OCI-LY7 (cell line): ENCODE measurements at regions not wholly inside any gene's neighbourhood (a gene's known extent, or its start where the extent isn't known, plus 50 kb on each side); places are given as distances from the start of the nearest gene placed in this dataset.

Source experiments
- BruUV-seq: library from RNA; stranded (reverse); fragments of 400-500 nt; replicated peaks from 2 replicates; lab custom pipeline; 2021; lab: Mats Ljungman, UMichigan
- CTCF ChIA-PET: fragments of 300-600 bp; sonication (Branson Sonifier 250); formaldehyde crosslinking; loops from one replicate; lab custom pipeline; 2022; ENCODE audit warnings: antibody characterized with exemption; ENCODE audit not compliant: unreplicated experiment; lab: Charles Lee
- POLR2A ChIA-PET: fragments of 300-600 bp; sonication (Branson Sonifier 250); formaldehyde crosslinking; loops from one replicate; lab custom pipeline; 2022; ENCODE audit warnings: antibody characterized with exemption; lab: Charles Lee
- DNase-seq: peaks from one replicate; pipeline ENCODE4 v3.0.0-alpha.2; 2015; ENCODE audit warnings: low spot score
- H2AFZ ChIP-seq: fragments of 200-600 bp; sonication (generic), shearing (Covaris generic); 2 replicates; pipeline ENCODE4 v1.6.1; 2014; ENCODE audit warnings: mild to moderate bottlenecking, antibody characterized with exemption, low read length, moderate library complexity
- H3K27ac ChIP-seq: fragments of 200-600 bp; sonication (generic); 2 replicates; pipeline ENCODE4 v1.5.1; 2014; ENCODE audit warnings: mixed run types, low read depth, mild to moderate bottlenecking, moderate library complexity, low read length, inconsistent platforms; ENCODE audit not compliant: poor library complexity, severe bottlenecking
- H3K36me3 ChIP-seq: fragments of 200-600 bp; sonication (generic); 2 replicates; pipeline ENCODE4 v1.6.1; 2014; ENCODE audit warnings: mild to moderate bottlenecking, antibody characterized with exemption, low read length, moderate library complexity, mixed read lengths; ENCODE audit not compliant: insufficient read depth
- H3K4me1 ChIP-seq: fragments of 200-600 bp; sonication (generic); 2 replicates; pipeline ENCODE4 v1.5.1; 2014; ENCODE audit warnings: mild to moderate bottlenecking, low read length; ENCODE audit not compliant: insufficient read depth, poor library complexity, severe bottlenecking
- H3K4me2 ChIP-seq: fragments of 200-600 bp; sonication (generic); 2 replicates; pipeline ENCODE4 v1.6.1; 2014; ENCODE audit warnings: mild to moderate bottlenecking, low read length
- H3K4me3 ChIP-seq: fragments of 200-600 bp; sonication (generic); 2 replicates; pipeline ENCODE4 v1.5.1; 2014; ENCODE audit warnings: mild to moderate bottlenecking, low read depth, low read length; ENCODE audit not compliant: poor library complexity, severe bottlenecking
- H3K79me2 ChIP-seq: fragments of 200-600 bp; sonication (generic); 2 replicates; pipeline ENCODE4 v1.6.1; 2016; ENCODE audit warnings: low read depth, mild to moderate bottlenecking, low read length, moderate library complexity, mixed read lengths; ENCODE audit not compliant: insufficient read depth
- H3K9me2 ChIP-seq: fragments of 200-600 bp; sonication (generic); 2 replicates; pipeline ENCODE4 v1.6.1; 2016; ENCODE audit warnings: mild to moderate bottlenecking, low read length, mixed read lengths; ENCODE audit not compliant: insufficient read depth
- H3K9me3 ChIP-seq: fragments of 200-600 bp; sonication (generic); 2 replicates; pipeline ENCODE4 v1.6.1; 2014; ENCODE audit warnings: mild to moderate bottlenecking, mixed run types, low read length, mixed read lengths
- H4K20me1 ChIP-seq: fragments of 200-600 bp; sonication (generic); 2 replicates; pipeline ENCODE4 v1.6.1; 2014; ENCODE audit warnings: mild to moderate bottlenecking, antibody characterized with exemption, low read length, moderate library complexity, mixed read lengths; ENCODE audit not compliant: insufficient read depth
- CTCF ChIP-seq: fragments of 200-600 bp; sonication (generic); conservative IDR thresholded peaks from 2 replicates; pipeline ENCODE4 v1.5.1; 2014; ENCODE audit warnings: mild to moderate bottlenecking, antibody characterized with exemption, low read length, moderate library complexity, mixed read lengths
- EZH2phosphoT487 ChIP-seq: fragments of 200-600 bp; sonication (generic); IDR thresholded peaks from 2 replicates; pipeline ENCODE4 v1.6.1; 2018; ENCODE audit warnings: low read depth, borderline replicate concordance, mild to moderate bottlenecking, mixed run types, antibody characterized with exemption, low read length, moderate library complexity, mixed read lengths
- intact Hi-C: fragments of 100-400 bp; cut with micrococcal nuclease; formaldehyde crosslinking; loops from one replicate; pipeline ENCODE4 v1.10.0; 2022; ENCODE audit not compliant: unreplicated experiment

GRCh38 chr11:96960476-96960875 lies 570.7 kb downstream of the JRKL start:
- CTCF ChIA-PET, result no interaction called here
- no TSS peak for BruUV-seq
- H3K4me3 ChIP-seq, result no peak overlapping the region
- POLR2A ChIA-PET, result no interaction called here
- no peak for DNase-seq
- H2AFZ ChIP-seq, result no peak overlapping the region
- no peak overlapping the region for H3K27ac ChIP-seq
- no peak overlapping the region for H3K4me2 ChIP-seq
- no peaks in the 10 kb centered on the region for H3K4me1 ChIP-seq
- H3K9me2 ChIP-seq, result no peaks in the 10 kb centered on the region
- intact Hi-C loops, result no loop called here
- H4K20me1 ChIP-seq, result no peaks in the 10 kb centered on the region
- H3K9me3 ChIP-seq, result no peaks in the 10 kb centered on the region
- H3K79me2 ChIP-seq, result no peaks in the 10 kb centered on the region
- no peak for TF ChIP-seq CTCF
- TF ChIP-seq EZH2phosphoT487, result no peak
- no peaks in the 10 kb centered on the region for H3K36me3 ChIP-seq

- H3K4me3 ChIP-seq, result no peak overlapping the region
- CTCF ChIA-PET, result no interaction called here
- H2AFZ ChIP-seq, result no peak overlapping the region
- H3K4me1 ChIP-seq, result no peaks in the 10 kb centered on the region
- no peaks in the 10 kb centered on the region for H3K79me2 ChIP-seq
- POLR2A ChIA-PET, result no interaction called here
- TF ChIP-seq EZH2phosphoT487 (no peak), CTCF (no peak)
- intact Hi-C loops, result no loop called here
- H3K36me3 ChIP-seq, result no peaks in the 10 kb centered on the region
- no peaks in the 10 kb centered on the region for H3K9me3 ChIP-seq
- no TSS peak for BruUV-seq
- no peak overlapping the region for H3K27ac ChIP-seq
- H3K9me2 ChIP-seq, result no peaks in the 10 kb centered on the region
- no peak for DNase-seq
- no peak overlapping the region for H3K4me2 ChIP-seq
- H4K20me1 ChIP-seq, result no peaks in the 10 kb centered on the region
Measured at GRCh38 chr11:96960926-96961325, 571.1 kb downstream of the JRKL start.

GRCh38 chr11:96961931-96962330 lies 572.1 kb downstream of the JRKL start:
- no peaks in the 10 kb centered on the region for H4K20me1 ChIP-seq
- H3K4me2 ChIP-seq, result no peak overlapping the region
- H3K27ac ChIP-seq, result no peak overlapping the region
- POLR2A ChIA-PET, result no interaction called here
- no TSS peak for BruUV-seq
- CTCF ChIA-PET, result no interaction called here
- H3K4me3 ChIP-seq, result no peak overlapping the region
- no peak for DNase-seq
- H3K9me3 ChIP-seq, result no peaks in the 10 kb centered on the region
- H3K9me2 ChIP-seq, result no peaks in the 10 kb centered on the region
- TF ChIP-seq CTCF (no peak), EZH2phosphoT487 (no peak)
- H3K4me1 ChIP-seq, result no peaks in the 10 kb centered on the region
- no peaks in the 10 kb centered on the region for H3K79me2 ChIP-seq
- H2AFZ ChIP-seq, result no peak overlapping the region
- no peaks in the 10 kb centered on the region for H3K36me3 ChIP-seq
- intact Hi-C loops, result no loop called here
